HepG2 (cell line): ENCODE measurements at regions not wholly inside any gene's neighbourhood (a gene's known extent, or its start where the extent isn't known, plus 50 kb on each side); places are given as distances from the start of the nearest gene placed in this dataset.

Experiments
- ATAC-seq: fragments of 200-7000 bp; cut with Tn5 transposase; 3 replicates; pipeline ENCODE4 v1.9.1; 2020; ENCODE audit warnings: mild to moderate bottlenecking, moderate library complexity
- BruUV-seq: library from RNA; stranded (reverse); fragments of 400-500 nt; replicated peaks from 2 replicates; lab custom pipeline; 2021; lab: Mats Ljungman, UMichigan
- CTCF ChIA-PET: fragments of 300-600 bp; formaldehyde crosslinking; extraction: SDS; loops from one replicate; lab custom pipeline; 2021; ENCODE audit warnings: low total read pairs, inconsistent platforms, low intra/inter-chr PET ratio; lab: Yijun Ruan, JAX
- POLR2A ChIA-PET: fragments of 350-600 bp; sonication (Branson Sonifier 250); formaldehyde crosslinking; loops from one replicate; lab custom pipeline; 2020; ENCODE audit warnings: antibody characterized with exemption, inconsistent platforms; lab: Yijun Ruan, JAX
- DNase-seq: peaks from one replicate; pipeline ENCODE4 v3.0.0-alpha.2; 2015; ENCODE audit warnings: low spot score
- FAIRE-seq: peaks from 3 replicates; lab custom pipeline; 2011; peaks lifted over from hg19 to GRCh38; lab: Jason Lieb, UNC
- H2AFZ ChIP-seq: one replicate; pipeline ENCODE4 v1.6.1; 2011; ENCODE audit warnings: low read length, inconsistent platforms
- H3K27ac ChIP-seq: fragments of 300-600 bp; 3 replicates; pipeline ENCODE4 v1.8.0; 2011; ENCODE audit warnings: mixed run types, mild to moderate bottlenecking, mixed read lengths, low read length, inconsistent platforms; ENCODE audit not compliant: insufficient read depth; ENCODE audit errors: extremely low read length
- H3K27me3 ChIP-seq, 2 experiments: fragments of 200-600 bp in 1 of 2; 2 replicates in 1 of 2; 3 replicates in 1 of 2; pipeline versions ENCODE4 v1.6.0 to v1.8.0; 2011; ENCODE audit warnings: low read length in 2 of 2, mild to moderate bottlenecking in 2 of 2, moderate library complexity in 2 of 2, inconsistent platforms in 1 of 2; ENCODE audit not compliant: insufficient read depth in 2 of 2, control insufficient read depth in 1 of 2
- H3K36me3 ChIP-seq, 2 experiments: fragments of 200-600 bp in 1 of 2; replicated peaks in 1 of 2; 2 replicates in 1 of 2; 3 replicates in 1 of 2; pipeline versions ENCODE4 v1.5.1 to v1.8.0; 2011; ENCODE audit warnings: low read length in 2 of 2, inconsistent platforms in 1 of 2; ENCODE audit not compliant: insufficient read depth in 2 of 2, control insufficient read depth in 1 of 2
- H3K4me1 ChIP-seq: 2 replicates; pipeline ENCODE4 v1.5.1; 2012; ENCODE audit warnings: low read length, inconsistent platforms; ENCODE audit not compliant: insufficient read depth
- H3K4me2 ChIP-seq: 2 replicates; pipeline ENCODE4 v1.6.0; 2011; ENCODE audit warnings: low read depth, low read length, inconsistent platforms
- H3K4me3 ChIP-seq, 3 experiments: fragments of 200-600 bp in 1 of 3; sonication (generic), shearing (Covaris generic) in 1 of 3; replicated peaks in 1 of 3; 2 replicates each; pipeline ENCODE4 v1.5.1; 2011 to 2016; ENCODE audit warnings: low read length in 3 of 3, inconsistent platforms in 2 of 3, low read depth in 2 of 3, mild to moderate bottlenecking in 2 of 3, control low read depth in 1 of 3, mixed read lengths in 1 of 3; ENCODE audit not compliant: insufficient read depth in 1 of 3
- H3K79me2 ChIP-seq: one replicate; pipeline ENCODE4 v1.6.1; 2011; ENCODE audit warnings: low read length, inconsistent platforms; ENCODE audit not compliant: insufficient read depth
- H3K9ac ChIP-seq: 2 replicates; pipeline ENCODE4 v1.6.0; 2011; ENCODE audit warnings: mild to moderate bottlenecking, low read depth, low read length, inconsistent platforms; ENCODE audit not compliant: insufficient read depth
- H3K9me3 ChIP-seq: 2 replicates; pipeline ENCODE4 v1.5.1; 2012; ENCODE audit warnings: mild to moderate bottlenecking, low read length
- H4K20me1 ChIP-seq: 2 replicates; pipeline ENCODE4 v1.6.0; 2011; ENCODE audit warnings: inconsistent platforms, mild to moderate bottlenecking, low read length, moderate library complexity; ENCODE audit not compliant: insufficient read depth
- DZIP1 ChIP-seq: sonication (generic); formaldehyde crosslinking; IDR thresholded peaks from 2 replicates; pipeline ENCODE4 v1.5.0; 2020; ENCODE audit warnings: mild to moderate bottlenecking, missing genetic modification reagents
- FOXJ3 ChIP-seq: sonication (generic); formaldehyde crosslinking; IDR thresholded peaks from 2 replicates; pipeline ENCODE4 v1.4.0; 2020; ENCODE audit warnings: missing genetic modification reagents, mild to moderate bottlenecking, borderline replicate concordance
- HNF4A ChIP-seq: sonication (generic); formaldehyde crosslinking; IDR thresholded peaks from 2 replicates; pipeline ENCODE4 v1.4.0; 2020; ENCODE audit warnings: missing genetic modification reagents
- IRX3 ChIP-seq: sonication (generic); formaldehyde crosslinking; IDR thresholded peaks from 2 replicates; pipeline ENCODE4 v1.8.1; 2023; ENCODE audit warnings: mild to moderate bottlenecking, low read depth, missing genetic modification reagents, borderline replicate concordance
- KAT2B ChIP-seq: fragments of 150-350 bp; IDR thresholded peaks from 2 replicates; pipeline ENCODE4 v1.6.1; 2014; ENCODE audit warnings: low read depth, low read length, borderline replicate concordance
- NFIC ChIP-seq: IDR thresholded peaks from 2 replicates; pipeline ENCODE4 v1.6.1; 2012; ENCODE audit warnings: mild to moderate bottlenecking, low read length, inconsistent platforms
- TSC22D2 ChIP-seq: sonication (generic); formaldehyde crosslinking; IDR thresholded peaks from 2 replicates; pipeline ENCODE4 v1.5.1; 2020; ENCODE audit warnings: missing genetic modification reagents, mild to moderate bottlenecking, borderline replicate concordance
- ZC3H13 ChIP-seq: sonication (generic); formaldehyde crosslinking; IDR thresholded peaks from 2 replicates; pipeline ENCODE4 v1.8.1; 2023; ENCODE audit warnings: mild to moderate bottlenecking, missing genetic modification reagents, moderate library complexity
- WGBS: methylation state at CpG from one replicate; pipeline ENCODE4 v1.1.6; 2017; ENCODE audit warnings: low lambda C conversion rate; 5-methylcytosine and 5-hydroxymethylcytosine counted together
- in situ Hi-C: cut with HindIII; loops from 2 replicates; pipeline ENCODE4 v1.10.0; 2017; ENCODE audit warnings: low pct_unique_long_range_greater_than_20kb; ENCODE audit not compliant: extremely low pct_ligation_motif_present
- intact Hi-C: fragments of 100-400 bp; cut with micrococcal nuclease; formaldehyde crosslinking; loops from one replicate; pipeline ENCODE4 v1.10.0; 2022; ENCODE audit not compliant: unreplicated experiment
- TF ChIP-seq, protein P1 (sequence below): sonication (generic); formaldehyde crosslinking; IDR thresholded peaks from 2 replicates; pipeline ENCODE4 v1.4.0; 2020; ENCODE audit warnings: missing genetic modification reagents, mild to moderate bottlenecking, borderline replicate concordance
- TF ChIP-seq, protein P2 (sequence below): IDR thresholded peaks from 2 replicates; pipeline ENCODE4 v1.6.1; 2016; ENCODE audit warnings: missing compliant biosample characterization, missing genetic modification reagents, borderline replicate concordance

DNA sequence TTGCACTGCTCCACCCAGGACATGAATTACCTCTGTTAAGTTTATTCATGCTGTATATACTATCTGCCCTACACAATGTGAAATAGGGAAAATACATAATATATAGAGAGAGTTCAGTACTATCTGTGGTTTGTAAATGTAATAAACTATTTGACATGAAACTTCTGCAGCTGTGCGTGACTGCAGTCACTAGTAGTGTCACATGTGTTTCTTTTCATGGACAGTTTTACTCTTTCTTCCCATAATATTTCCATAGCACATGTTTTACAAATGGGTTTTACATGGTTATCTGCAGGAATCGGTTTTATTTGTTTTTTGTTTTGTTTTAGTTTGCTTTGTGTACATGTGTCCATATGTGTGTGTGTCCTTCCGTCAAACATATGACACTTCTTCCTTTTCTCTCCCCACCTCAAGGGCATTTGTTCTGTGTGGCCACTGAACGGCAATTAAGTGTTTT lies 1644.1 kb upstream of the FLRT2 start (continued):
- TF ChIP-seq, protein P1, sequence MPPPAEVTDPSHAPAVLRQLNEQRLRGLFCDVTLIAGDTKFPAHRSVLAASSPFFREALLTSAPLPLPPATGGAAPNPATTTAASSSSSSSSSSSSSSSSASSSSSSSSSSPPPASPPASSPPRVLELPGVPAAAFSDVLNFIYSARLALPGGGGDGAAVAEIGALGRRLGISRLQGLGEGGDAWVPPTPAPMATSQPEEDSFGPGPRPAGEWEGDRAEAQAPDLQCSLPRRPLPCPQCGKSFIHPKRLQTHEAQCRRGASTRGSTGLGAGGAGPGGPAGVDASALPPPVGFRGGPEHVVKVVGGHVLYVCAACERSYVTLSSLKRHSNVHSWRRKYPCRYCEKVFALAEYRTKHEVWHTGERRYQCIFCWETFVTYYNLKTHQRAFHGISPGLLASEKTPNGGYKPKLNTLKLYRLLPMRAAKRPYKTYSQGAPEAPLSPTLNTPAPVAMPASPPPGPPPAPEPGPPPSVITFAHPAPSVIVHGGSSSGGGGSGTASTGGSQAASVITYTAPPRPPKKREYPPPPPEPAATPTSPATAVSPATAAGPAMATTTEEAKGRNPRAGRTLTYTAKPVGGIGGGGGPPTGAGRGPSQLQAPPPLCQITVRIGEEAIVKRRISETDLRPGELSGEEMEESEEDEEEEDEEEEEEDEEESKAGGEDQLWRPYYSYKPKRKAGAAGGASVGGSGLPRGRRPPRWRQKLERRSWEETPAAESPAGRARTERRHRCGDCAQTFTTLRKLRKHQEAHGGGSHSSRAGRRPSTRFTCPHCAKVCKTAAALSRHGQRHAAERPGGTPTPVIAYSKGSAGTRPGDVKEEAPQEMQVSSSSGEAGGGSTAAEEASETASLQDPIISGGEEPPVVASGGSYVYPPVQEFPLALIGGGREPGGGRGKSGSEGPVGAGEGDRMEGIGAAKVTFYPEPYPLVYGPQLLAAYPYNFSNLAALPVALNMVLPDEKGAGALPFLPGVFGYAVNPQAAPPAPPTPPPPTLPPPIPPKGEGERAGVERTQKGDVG, result no peak
- TF ChIP-seq IRX3 (CRISPR knock-in tag) (no peak), TSC22D2 (CRISPR knock-in tag) (no peak)

DNA sequence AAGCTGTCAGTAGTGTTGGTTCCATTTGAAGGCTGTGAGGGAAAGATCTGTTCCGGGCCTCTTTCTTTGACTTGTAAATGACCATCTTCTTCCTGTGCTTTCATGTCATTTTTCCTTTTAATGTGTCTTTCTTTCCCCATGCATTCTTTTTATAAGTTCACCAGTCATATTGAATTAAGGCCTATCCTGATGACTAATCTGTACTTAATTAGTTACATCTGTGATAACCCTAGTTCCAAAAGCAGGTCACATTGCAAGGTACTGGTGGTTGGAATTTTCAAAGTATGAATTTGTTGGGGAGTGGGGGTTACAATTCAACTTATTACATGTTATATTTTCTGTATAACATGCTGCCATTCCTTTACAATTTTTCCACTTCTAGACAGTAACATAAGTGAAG lies 1642.1 kb upstream of the FLRT2 start:
- Histone ChIP-seq H4K20me1 (no peaks in the 10 kb centered on the region), H3K4me1 (no peaks in the 10 kb centered on the region), H2AFZ (no peak overlapping the region), H3K27me3 (no peaks in the 10 kb centered on the region), H3K9ac (no peak overlapping the region), H3K27ac (no peak overlapping the region)
- intact Hi-C loops, result no loop called here
- no peak for ATAC-seq
- DNase-seq, result no peak
- no peak for FAIRE-seq
- TF ChIP-seq, protein P2, sequence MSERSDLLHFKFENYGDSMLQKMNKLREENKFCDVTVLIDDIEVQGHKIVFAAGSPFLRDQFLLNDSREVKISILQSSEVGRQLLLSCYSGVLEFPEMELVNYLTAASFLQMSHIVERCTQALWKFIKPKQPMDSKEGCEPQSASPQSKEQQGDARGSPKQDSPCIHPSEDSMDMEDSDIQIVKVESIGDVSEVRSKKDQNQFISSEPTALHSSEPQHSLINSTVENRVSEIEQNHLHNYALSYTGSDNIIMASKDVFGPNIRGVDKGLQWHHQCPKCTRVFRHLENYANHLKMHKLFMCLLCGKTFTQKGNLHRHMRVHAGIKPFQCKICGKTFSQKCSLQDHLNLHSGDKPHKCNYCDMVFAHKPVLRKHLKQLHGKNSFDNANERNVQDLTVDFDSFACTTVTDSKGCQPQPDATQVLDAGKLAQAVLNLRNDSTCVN (CRISPR knock-in tag), result no peak
- TF ChIP-seq HNF4A (CRISPR knock-in tag), result no peak
- no peak for TF ChIP-seq KAT2B
- TF ChIP-seq ZC3H13 (CRISPR knock-in tag), result no peak
- no peak for TF ChIP-seq NFIC
- no peak for TF ChIP-seq FOXJ3 (CRISPR knock-in tag)
- TF ChIP-seq DZIP1 (CRISPR knock-in tag), result no peak
- TF ChIP-seq, all 625 proteins: peak for 0
- ChIA-PET CTCF (no interaction called here), POLR2A (no interaction called here)
- no TSS peak for BruUV-seq
- in situ Hi-C loops, result no loop called here
- H3K4me2 ChIP-seq, result no peak overlapping the region
- 7% methylated on average over 1 of the region's 1 CpG for WGBS
- no peaks in the 10 kb centered on the region for H3K36me3 ChIP-seq
- peaks cover 78% of the 10 kb centered on the region for H3K9me3 ChIP-seq
- H3K4me3 ChIP-seq, result no peak overlapping the region
- H3K79me2 ChIP-seq, result no peaks in the 10 kb centered on the region
